Thyroid gland (tissue), 4 donors: ENCODE measurements at regions not wholly inside any gene's neighbourhood (a gene's known extent, or its start where the extent isn't known, plus 50 kb on each side); places are given as distances from the start of the nearest gene placed in this dataset.

Experiments used
- POLR2A ChIP-seq, 2 donors: fragments of 450-650 bp; IDR thresholded peaks; one replicate each; pipeline ENCODE4 v1.6.1; 2017; ENCODE audit warnings: antibody characterized with exemption in 2 of 2, mild to moderate bottlenecking in 2 of 2, moderate library complexity in 1 of 2
- TF ChIP-seq, protein P1 (sequence below), 6 experiments: fragments of 200-600 bp in 3 of 6; fragments of 450-650 bp in 3 of 6; sonication (generic) in 3 of 6; IDR thresholded peaks; one replicate each; pipeline ENCODE4 v1.5.1; 2016 to 2019; ENCODE audit warnings: antibody characterized with exemption in 6 of 6, mild to moderate bottlenecking in 2 of 6, inconsistent platforms in 1 of 6, moderate library complexity in 1 of 6

DNA sequence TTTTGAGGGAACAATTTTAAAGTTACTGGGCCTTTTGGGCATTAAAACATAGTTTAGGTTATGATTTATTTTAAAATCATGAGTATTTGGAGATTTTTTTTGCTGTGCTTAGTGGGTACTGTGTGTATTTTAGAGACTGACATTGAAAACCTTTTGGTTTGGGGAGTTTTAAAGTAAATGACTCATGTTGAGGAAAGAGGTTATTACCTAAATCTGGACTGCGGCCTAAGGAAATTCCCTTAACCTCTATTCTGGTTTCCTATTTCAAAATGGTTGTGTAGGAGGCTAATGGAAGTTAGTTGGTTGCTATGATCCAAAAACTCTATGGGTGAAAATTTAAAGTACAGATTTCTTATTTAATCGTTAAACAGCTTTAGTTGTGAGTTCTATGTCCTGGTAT, 57.3 kb upstream of the DPH6 start:
- TF ChIP-seq, protein P1, sequence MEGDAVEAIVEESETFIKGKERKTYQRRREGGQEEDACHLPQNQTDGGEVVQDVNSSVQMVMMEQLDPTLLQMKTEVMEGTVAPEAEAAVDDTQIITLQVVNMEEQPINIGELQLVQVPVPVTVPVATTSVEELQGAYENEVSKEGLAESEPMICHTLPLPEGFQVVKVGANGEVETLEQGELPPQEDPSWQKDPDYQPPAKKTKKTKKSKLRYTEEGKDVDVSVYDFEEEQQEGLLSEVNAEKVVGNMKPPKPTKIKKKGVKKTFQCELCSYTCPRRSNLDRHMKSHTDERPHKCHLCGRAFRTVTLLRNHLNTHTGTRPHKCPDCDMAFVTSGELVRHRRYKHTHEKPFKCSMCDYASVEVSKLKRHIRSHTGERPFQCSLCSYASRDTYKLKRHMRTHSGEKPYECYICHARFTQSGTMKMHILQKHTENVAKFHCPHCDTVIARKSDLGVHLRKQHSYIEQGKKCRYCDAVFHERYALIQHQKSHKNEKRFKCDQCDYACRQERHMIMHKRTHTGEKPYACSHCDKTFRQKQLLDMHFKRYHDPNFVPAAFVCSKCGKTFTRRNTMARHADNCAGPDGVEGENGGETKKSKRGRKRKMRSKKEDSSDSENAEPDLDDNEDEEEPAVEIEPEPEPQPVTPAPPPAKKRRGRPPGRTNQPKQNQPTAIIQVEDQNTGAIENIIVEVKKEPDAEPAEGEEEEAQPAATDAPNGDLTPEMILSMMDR (IDR thresholded peaks at IDR 0.05) = no peak
- no peak for TF ChIP-seq POLR2A (IDR thresholded peaks at IDR 0.05)
